Keratinocyte (primary cell): ENCODE measurements at regions not wholly inside any gene's neighbourhood (a gene's known extent, or its start where the extent isn't known, plus 50 kb on each side); places are given as distances from the start of the nearest gene placed in this dataset.
A peak's percentile ranks its signal among the peaks of the same experiment; 100 is the strongest.
"Not testable (repeated sequence)": the region's sequence is repeated elsewhere in the genome, so short reads cannot be mapped to it uniquely, and the experiment has no call there.

Experiments used
- DNase-seq: peaks from one replicate; pipeline ENCODE4 v3.0.0-alpha.2; 2011; ENCODE audit warnings: low read depth, missing footprints, low spot score
- FAIRE-seq: peaks from 2 replicates; lab custom pipeline; 2011; peaks lifted over from hg19 to GRCh38; lab: Jason Lieb, UNC
- H2AFZ ChIP-seq: 2 replicates; pipeline ENCODE4 v1.6.0; 2012; ENCODE audit warnings: low read length, control low read depth, inconsistent platforms; ENCODE audit not compliant: control insufficient read depth
- H3K27ac ChIP-seq: 2 replicates; pipeline ENCODE4 v1.5.1; 2011; ENCODE audit warnings: low read length; ENCODE audit not compliant: control insufficient read depth, insufficient read depth
- H3K27me3 ChIP-seq: 3 replicates; pipeline ENCODE4 v1.6.0; 2011; ENCODE audit warnings: low read length; ENCODE audit not compliant: control insufficient read depth, insufficient read depth; ENCODE audit errors: extremely low read depth
- H3K36me3 ChIP-seq, 2 experiments: 2 replicates in 1 of 2; 3 replicates in 1 of 2; pipeline ENCODE4 v1.5.1; 2011; ENCODE audit warnings: low read length in 2 of 2, mild to moderate bottlenecking in 1 of 2; ENCODE audit not compliant: control insufficient read depth in 2 of 2, insufficient read depth in 2 of 2; ENCODE audit errors: extremely low read depth in 1 of 2
- H3K4me1 ChIP-seq: 3 replicates; pipeline ENCODE4 v1.5.1; 2011; ENCODE audit warnings: low read length; ENCODE audit not compliant: control insufficient read depth, insufficient read depth; ENCODE audit errors: extremely low read depth
- H3K4me2 ChIP-seq: 3 replicates; pipeline ENCODE4 v1.6.0; 2011; ENCODE audit warnings: low read depth, low read length; ENCODE audit not compliant: control insufficient read depth, insufficient read depth; ENCODE audit errors: extremely low read depth
- H3K4me3 ChIP-seq, 3 experiments: fragments of 200-600 bp in 1 of 3; sonication (generic) in 1 of 3; 2 replicates in 2 of 3; 3 replicates in 1 of 3; pipeline ENCODE4 v1.5.1; 2011 to 2016; ENCODE audit warnings: low read length in 3 of 3, mild to moderate bottlenecking in 3 of 3, control low read depth in 2 of 3, inconsistent platforms in 1 of 3, low read depth in 1 of 3, mixed read lengths in 1 of 3, mixed run types in 1 of 3, moderate library complexity in 1 of 3; ENCODE audit not compliant: control insufficient read depth in 2 of 3, insufficient read depth in 2 of 3; ENCODE audit errors: extremely low read depth in 1 of 3
- H3K79me2 ChIP-seq: 2 replicates; pipeline ENCODE4 v1.6.0; 2012; ENCODE audit warnings: low read length; ENCODE audit not compliant: control insufficient read depth, insufficient read depth
- H3K9ac ChIP-seq: 3 replicates; pipeline ENCODE4 v1.6.0; 2011; ENCODE audit warnings: low read length; ENCODE audit not compliant: control insufficient read depth, insufficient read depth; ENCODE audit errors: extremely low read depth
- H3K9me1 ChIP-seq: 3 replicates; pipeline ENCODE4 v1.6.0; 2011; ENCODE audit warnings: low read length; ENCODE audit not compliant: control insufficient read depth, insufficient read depth; ENCODE audit errors: extremely low read depth
- H3K9me3 ChIP-seq: 2 replicates; pipeline ENCODE4 v1.5.1; 2012; ENCODE audit warnings: low read depth, low read length; ENCODE audit not compliant: control insufficient read depth
- H4K20me1 ChIP-seq: 3 replicates; pipeline ENCODE4 v1.6.0; 2011; ENCODE audit warnings: low read length; ENCODE audit not compliant: control insufficient read depth, insufficient read depth; ENCODE audit errors: extremely low read depth
- CTCF ChIP-seq, 3 experiments: IDR thresholded peaks in 1 of 3; conservative IDR thresholded peaks in 1 of 3; optimal IDR thresholded peaks in 1 of 3; 2 replicates in 2 of 3; 3 replicates in 1 of 3; pipeline versions ENCODE3 to v1.5.1; 2011; ENCODE audit warnings: low read length in 3 of 3, mild to moderate bottlenecking in 3 of 3, moderate library complexity in 2 of 3, control low read depth in 1 of 3, inconsistent platforms in 1 of 3; ENCODE audit not compliant: insufficient read depth in 2 of 3; ENCODE audit errors: extremely low read depth in 1 of 3
- EZH2 ChIP-seq: IDR thresholded peaks from one replicate; pipeline ENCODE4 v1.6.1; 2012; ENCODE audit warnings: inconsistent platforms, mild to moderate bottlenecking, low read length, moderate library complexity
- dilution Hi-C: fragments of 300-500 bp; cut with MboI; formaldehyde crosslinking; loops from one replicate; pipeline ENCODE4 v1.7.0; 2020; ENCODE audit warnings: low sequenced_read_pairs; ENCODE audit not compliant: extremely low pct_ligation_motif_present

DNA sequence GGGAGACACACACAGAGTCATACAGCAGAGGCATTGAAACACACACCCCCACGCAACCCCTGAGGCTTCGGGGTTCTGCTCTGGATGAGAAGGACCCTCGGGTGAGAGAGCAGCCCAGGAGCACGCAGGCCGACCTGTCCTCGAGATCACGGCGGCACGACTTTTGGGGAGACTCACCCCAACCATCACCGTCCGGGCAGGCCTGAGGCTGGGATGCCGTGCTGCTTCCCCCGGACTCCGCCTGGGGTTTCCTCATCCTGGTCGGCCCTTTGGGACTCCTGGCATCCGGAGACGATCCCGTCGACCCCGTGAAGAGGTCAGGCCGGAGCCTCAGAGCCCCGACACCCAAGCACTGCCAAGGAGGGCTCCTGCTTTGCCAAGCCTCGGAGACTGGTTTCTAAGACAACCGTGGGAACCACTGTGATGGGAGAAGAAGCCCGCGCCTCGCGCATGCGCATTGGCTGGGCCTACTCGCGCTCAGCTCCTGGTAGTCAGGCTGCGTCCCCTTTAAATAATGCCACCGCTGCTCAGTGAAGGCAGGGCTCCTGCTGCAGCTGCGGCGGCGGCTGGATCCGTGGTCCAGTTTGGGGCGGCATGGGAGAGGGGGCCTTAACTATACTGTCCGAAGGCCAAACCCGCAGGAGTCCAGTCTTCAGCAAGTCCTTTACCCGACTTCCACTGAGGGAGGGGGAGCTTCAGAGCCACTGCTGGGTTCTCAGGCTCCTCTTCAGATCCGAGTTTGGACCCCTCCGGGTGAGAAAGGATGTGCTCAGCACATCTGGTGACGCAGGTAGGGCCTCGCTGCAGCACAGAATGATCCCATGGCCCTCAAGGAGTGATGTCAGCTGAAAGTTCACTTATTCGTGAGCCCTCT is 171.4 kb upstream of the ZNF337 start:
- dilution Hi-C loops = no loop called here
- H3K79me2 ChIP-seq = no peaks in the 10 kb centered on the region
- H3K27me3 ChIP-seq = peaks cover 4% of the 10 kb centered on the region
- peak overlapping the region; percentile 22 for H3K9ac ChIP-seq
- H3K4me2 ChIP-seq = peak overlapping the region; percentile 90
- DNase-seq (no peak), FAIRE-seq (no peak)
- H3K9me1 ChIP-seq = no peaks in the 10 kb centered on the region
- no peaks in the 10 kb centered on the region for H3K9me3 ChIP-seq
- peak overlapping the region; percentile 16 to 62 (median 56) for H3K4me3 ChIP-seq
- H3K36me3 ChIP-seq = no peaks in the 10 kb centered on the region
- H2AFZ ChIP-seq = peak overlapping the region; percentile 82
- H3K4me1 ChIP-seq = peaks cover 9% of the 10 kb centered on the region
- H3K27ac ChIP-seq = no peak overlapping the region
- TF ChIP-seq CTCF (optimal IDR thresholded peaks at IDR 0.05 in 1 of 3, IDR thresholded peaks at IDR 0.05 in 1 of 3, conservative IDR thresholded peaks at IDR 0.05 in 1 of 3; ENCODE audit: extremely low read depth in 1 of 3, insufficient read depth in 2 of 3, low read length in 3 of 3) (no peak), EZH2 (peak; percentile 7)
- no peaks in the 10 kb centered on the region for H4K20me1 ChIP-seq

GRCh38 chr20:25867015-25867775 is 170.5 kb upstream of the ZNF337 start:
- peaks cover 16% of the 10 kb centered on the region for H3K4me1 ChIP-seq
- dilution Hi-C loops, H3K79me2 ChIP-seq, H3K36me3 ChIP-seq, H3K9me1 ChIP-seq, FAIRE-seq, H3K9ac ChIP-seq, H3K27ac ChIP-seq, H3K27me3 ChIP-seq, H3K9me3 ChIP-seq, H3K4me3 ChIP-seq, H3K4me2 ChIP-seq, H2AFZ ChIP-seq, H4K20me1 ChIP-seq, DNase-seq: not testable (repeated sequence)
